NCI-H2107 (cell line): ENCODE measurements at regions not wholly inside any gene's neighbourhood (a gene's known extent, or its start where the extent isn't known, plus 50 kb on each side); places are given as distances from the start of the nearest gene placed in this dataset.
"Not testable (repeated sequence)": the region's sequence is repeated elsewhere in the genome, so short reads cannot be mapped to it uniquely, and the experiment has no call there.

ENCODE experiments used
- DNase-seq: peaks from one replicate; lab custom pipeline; 2025; lab: John Stamatoyannopoulos, UW

DNA sequence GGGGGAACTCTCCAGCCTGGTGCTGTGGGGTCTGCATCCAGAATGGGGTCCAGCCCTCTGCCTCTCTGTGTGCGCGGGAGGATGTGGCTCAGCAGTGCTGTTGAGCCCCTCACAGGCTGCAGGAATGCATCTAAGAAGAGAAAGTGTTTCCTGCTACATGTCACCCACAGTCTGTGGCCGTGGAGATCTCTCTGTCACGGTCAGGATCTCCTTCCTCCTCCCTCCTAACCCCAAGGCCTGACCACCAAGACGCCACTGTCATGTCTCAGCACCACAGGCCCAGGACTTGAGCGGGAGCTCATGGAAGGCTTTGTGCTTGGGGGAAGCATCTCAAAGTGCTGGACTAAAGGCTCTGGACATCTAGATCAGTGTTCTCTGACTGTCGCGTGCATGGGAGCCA lies 90.1 kb downstream of the SREK1 start:
- DNase-seq, result no peak

DNA sequence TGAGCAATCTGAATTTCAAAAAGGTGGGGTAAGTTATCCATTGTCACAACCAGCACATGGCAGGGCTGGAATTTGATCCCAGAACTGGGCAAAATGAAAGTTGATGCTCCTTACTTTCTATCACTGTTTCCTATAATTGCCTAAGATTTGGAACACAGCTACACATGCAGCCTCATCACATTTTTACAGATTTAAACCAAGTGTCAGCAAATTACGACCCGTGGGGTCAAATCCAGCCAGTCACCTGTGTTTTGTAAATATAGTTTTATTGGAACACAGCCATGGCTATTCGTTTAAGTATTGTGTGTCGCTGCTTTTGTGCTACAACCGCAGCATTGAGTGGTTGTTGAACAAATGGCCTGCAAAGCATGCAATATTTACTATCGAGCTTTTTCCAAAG lies 94.3 kb downstream of the SREK1 start:
- no peak for DNase-seq

- DNase-seq, result no peak
These were observed 94.9 kb downstream of the SREK1 start for GRCh38 chr5:66239034-66239433.

DNA sequence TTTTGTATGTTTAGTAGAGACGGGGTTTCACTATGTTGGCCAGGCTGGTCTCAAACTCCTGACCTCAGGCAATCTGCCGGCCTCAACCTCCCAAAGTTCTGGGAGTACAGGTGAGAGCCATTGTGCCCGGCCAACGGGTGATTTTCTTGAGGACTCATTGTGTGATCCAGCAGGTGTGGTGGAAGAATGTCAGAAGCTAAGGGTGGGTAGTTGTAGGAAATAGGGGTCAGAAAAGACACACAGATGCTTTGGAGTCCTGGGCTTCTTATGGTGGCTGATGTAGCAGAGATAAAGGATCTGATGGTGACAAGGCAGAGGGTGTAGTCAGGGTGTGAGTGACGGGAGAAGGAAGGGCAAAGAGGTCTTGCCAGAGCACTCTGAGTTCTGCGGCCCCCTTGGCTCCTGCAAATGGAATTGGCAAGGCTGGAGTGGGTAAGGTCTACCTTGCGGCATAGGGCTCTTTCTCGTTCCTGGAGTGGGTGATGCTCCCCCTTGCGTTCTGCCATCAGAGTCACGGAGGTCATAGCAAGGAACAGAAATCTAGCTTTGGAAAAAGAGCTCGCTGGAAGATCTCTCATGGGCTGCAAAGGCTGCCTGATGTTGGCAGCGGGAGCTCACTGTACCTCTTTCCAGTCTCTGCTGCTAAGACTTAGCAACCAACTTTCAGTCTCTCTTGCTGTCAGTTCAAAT lies 97.2 kb downstream of the SREK1 start:
- no peak for DNase-seq

DNA sequence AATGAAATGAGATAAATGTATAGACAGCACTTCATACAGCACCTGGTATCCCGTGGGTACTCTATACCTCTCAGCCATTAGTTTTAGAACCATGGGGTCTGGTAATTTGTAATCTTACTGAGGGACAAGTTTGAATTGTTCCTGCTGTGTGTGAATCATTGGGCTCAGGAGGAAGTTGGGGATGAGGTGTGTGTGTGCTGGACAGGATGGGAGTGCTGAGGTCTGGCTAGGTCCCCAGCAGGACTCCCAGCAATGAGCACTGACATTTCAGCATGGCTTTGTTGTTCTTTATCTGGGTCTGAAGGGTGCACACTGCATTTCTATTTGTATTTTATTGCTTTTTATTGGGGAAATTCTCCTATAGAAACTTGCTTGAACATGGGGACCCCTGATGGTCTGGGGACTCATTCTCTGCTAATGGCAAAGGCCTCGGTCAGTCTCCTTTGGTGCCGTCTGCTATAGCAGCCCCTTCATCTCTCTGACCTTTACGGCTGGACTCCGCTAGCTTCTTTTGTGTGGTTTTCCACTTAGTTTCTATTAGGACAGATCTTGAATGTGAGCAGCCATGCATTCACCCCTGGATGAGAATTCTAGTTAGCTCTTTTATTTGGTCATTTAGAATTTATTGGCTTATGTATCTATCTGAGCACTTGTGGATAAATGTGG lies 98.1 kb downstream of the SREK1 start:
- DNase-seq, result no peak

DNA sequence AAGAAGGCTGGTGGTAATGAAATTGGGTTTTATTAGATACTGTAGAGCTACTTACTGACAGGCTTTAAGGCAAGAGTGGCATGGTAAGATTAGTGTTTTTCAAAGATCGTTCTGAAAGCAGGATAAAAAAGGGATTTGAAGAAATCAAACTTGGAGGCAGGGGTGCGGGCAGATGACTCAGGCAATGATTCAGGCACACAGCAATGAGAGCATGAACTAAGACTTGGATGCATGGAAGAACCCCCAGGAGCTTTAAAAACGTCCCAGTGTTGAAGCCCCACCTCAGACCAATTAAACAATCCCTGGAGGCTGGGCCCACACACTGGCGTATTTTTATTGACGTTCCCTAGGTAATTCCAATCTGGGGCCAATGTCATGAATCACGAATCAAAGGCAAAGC lies 102.5 kb downstream of the SREK1 start:
- no peak for DNase-seq

GRCh38 chr5:66247176-66247960 lies 103.3 kb downstream of the SREK1 start:
- no peak for DNase-seq

DNA sequence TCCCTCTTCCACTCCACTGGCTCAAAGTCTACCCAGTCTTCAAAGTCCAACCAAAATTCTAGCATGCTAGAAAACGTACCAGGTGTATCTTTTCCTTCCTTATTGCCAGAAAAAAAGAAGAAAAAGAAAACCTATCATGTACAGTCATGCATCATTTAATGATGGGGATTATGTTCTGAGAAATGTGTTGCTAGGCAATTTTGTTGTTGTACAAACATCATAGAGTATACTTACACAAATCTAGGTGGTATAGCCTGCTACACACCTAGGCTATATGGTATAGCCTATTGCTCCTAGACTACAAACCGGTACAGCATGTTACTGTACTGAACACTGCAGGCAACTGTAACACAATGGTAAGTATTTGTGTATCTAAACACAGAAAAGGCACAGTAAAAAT lies 104.8 kb downstream of the SREK1 start:
- no peak for DNase-seq

DNA sequence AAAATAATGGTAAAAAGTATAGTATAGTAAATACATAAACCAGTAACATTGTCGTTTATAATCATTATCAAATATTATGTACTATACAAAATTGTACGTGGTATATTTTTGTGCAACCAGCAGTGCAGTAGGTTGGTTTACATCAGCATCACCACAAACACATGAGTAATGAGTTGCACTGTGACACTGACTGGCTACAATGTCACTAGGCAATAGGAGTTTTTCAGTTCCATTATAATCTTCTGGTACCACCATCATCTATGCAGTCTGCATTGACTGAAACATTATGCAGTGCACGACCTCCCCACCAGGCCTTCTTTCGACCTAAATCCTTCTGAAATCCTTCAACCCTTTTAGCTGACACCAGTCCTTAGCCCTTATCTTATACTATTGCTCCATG lies 105.8 kb downstream of the SREK1 start:
- DNase-seq, result no peak

DNA sequence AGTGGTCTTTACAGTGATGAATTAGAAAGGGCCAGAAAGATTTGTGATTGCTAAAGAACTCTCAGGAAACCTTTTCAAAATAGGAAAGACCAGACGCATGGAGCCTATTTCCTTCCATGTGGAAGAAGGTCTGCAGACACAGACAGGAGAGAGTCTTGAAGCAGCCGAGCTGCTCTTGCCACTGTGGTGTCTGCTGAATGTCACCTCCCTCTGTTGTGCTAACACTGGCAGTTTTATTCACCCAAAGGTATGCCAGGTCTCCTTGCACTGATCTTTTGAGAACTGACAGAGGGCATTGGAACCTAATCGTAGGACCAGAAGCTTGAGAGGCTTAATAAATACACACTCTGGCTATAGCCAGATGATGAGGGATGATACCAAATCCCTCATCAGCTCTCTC lies 108.7 kb downstream of the SREK1 start:
- no peak for DNase-seq

DNA sequence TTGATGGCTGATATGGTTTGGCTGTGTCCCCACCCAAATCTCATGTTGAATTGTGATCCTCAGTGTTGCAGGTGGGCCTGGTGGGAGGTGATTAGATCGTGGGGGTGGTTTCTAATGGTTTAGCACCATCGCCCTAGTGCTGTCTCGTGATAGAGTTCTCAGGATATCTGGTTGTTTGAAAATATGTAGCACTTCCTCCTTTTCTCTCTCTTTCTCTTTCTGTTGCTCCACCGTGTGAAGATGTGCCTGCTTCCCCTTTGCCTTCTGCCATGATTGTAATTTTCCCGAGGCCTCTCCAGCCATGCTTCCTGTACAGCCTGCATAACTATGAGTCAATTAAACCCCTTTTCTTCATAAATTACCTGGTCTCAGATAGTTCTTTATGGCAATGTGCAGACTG lies 111.6 kb downstream of the SREK1 start:
- no peak for DNase-seq

DNA sequence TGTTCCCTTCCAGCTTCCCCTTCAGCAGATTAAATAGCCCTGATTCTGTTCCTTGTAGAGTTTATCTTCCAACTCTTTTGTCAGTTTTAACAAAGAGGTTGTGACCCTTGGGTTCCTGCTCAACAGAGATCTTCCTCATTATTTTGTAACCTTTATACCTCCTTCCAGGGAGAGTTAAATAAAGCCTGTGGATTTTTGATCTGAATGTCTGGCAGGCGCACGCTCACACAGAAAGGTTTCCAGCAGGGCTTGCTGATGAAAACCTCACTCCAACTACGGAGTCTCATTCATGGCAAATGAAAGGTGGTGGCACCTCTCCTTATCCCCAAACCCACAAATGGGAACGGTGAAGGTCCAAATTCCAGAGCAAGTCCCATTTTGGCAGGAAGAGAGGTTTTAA lies 129.0 kb downstream of the SREK1 start:
- DNase-seq, result no peak

- DNase-seq, result no peak
These were observed 132.9 kb downstream of the SREK1 start for GRCh38 chr5:66276986-66277385.

GRCh38 chr5:66277981-66278380 lies 133.9 kb downstream of the SREK1 start:
- no peak for DNase-seq

- DNase-seq, result no peak
These were observed 137.2 kb downstream of the SREK1 start for GRCh38 chr5:66281294-66281693.

DNA sequence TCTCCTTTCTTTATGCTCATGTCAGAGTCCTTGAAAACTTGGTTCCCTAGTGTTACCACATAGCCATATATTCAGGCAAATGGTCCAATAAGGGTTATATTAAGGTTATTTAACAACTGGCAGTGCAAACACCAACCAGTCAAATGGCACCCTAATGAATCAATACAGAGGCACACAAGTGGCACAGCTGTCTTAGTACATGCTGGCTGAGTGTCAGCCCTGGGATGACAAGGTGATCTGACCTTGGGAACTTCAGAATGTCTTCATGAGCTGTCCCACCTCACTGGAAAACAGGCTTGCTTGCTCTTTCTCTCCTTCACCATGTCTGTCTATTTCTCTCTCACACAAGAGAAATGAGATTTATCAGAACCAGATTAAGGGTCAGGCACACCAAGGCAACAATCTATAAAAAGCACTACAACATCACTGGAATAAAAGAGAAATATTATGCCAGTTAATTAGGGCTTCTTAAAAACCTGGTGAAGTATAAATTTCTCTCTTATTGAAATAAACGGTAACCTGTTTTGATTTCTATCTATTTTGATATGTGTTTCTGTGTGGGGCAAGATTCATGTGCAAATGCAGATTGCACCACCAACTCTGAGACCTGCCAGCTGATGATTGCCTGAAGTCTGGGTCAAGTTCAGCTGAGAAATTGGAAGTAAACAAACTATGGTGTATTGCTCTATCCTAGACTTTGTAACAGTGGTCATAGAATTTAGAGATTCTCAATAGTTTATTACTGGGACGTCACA lies 140.7 kb downstream of the SREK1 start:
- no peak for DNase-seq

- DNase-seq, result no peak
These were observed 141.3 kb downstream of the SREK1 start for GRCh38 chr5:66285343-66285922.

DNA sequence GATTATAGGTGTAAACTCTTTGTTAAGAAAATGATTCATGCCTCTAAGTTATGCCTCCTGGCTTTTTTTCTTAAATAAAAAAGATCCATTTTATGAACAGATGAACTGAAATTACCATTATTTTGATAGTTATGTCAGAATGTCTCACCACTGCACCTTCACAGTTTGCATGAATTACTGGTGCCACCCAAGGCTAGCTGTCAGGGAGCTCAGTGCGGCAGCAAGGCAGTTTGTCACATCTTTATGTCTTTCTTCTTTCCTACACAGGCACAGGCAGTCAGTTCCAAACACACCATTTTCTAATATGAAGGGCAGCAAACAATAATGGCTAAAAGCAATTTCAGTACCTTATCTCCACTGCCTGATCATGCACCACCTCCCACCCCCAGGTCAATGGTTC lies 147.7 kb downstream of the SREK1 start:
- no peak for DNase-seq

- DNase-seq, result not testable (repeated sequence)
These were observed 149.8 kb downstream of the SREK1 start for GRCh38 chr5:66293851-66294250.

GRCh38 chr5:66299463-66299862 lies 155.4 kb downstream of the SREK1 start:
- no peak for DNase-seq

GRCh38 chr5:66302344-66302743 lies 158.2 kb downstream of the SREK1 start:
- DNase-seq, result no peak
